HEK293T (cell line): ENCODE measurements at regions not wholly inside any gene's neighbourhood (a gene's known extent, or its start where the extent isn't known, plus 50 kb on each side); places are given as distances from the start of the nearest gene placed in this dataset.

Experiments
- CTCF ChIA-PET: fragments of 350-600 bp; formaldehyde crosslinking; extraction: SDS; loops from one replicate; lab custom pipeline; 2021; ENCODE audit warnings: antibody characterized with exemption, inconsistent platforms; lab: Yijun Ruan, JAX
- POLR2A ChIA-PET: fragments of 350-600 bp; formaldehyde crosslinking; extraction: SDS; loops from one replicate; lab custom pipeline; 2020; ENCODE audit warnings: antibody characterized with exemption, inconsistent platforms; lab: Yijun Ruan, JAX
- DNase-seq: peaks from one replicate; pipeline ENCODE4 v3.0.0; 2012; ENCODE audit warnings: mixed read lengths; ENCODE audit errors: extremely low spot score
- ARNT ChIP-seq: fragments of 450-650 bp; IDR thresholded peaks from 2 replicates; pipeline ENCODE4 v1.6.1; 2017; ENCODE audit warnings: mild to moderate bottlenecking
- BHLHE40 ChIP-seq: fragments of 450-650 bp; IDR thresholded peaks from 2 replicates; pipeline ENCODE4 v1.6.1; 2016; ENCODE audit warnings: mild to moderate bottlenecking, moderate library complexity, borderline replicate concordance
- CTBP1 ChIP-seq: fragments of 450-650 bp; IDR thresholded peaks from 2 replicates; pipeline ENCODE4 v1.6.1; 2016; ENCODE audit warnings: borderline replicate concordance
- ELF4 ChIP-seq: fragments of 450-650 bp; IDR thresholded peaks from 2 replicates; pipeline ENCODE4 v1.6.1; 2017; ENCODE audit warnings: antibody characterized with exemption
- FOXA1 ChIP-seq: fragments of 450-650 bp; IDR thresholded peaks from 2 replicates; pipeline ENCODE4 v1.6.1; 2016; ENCODE audit warnings: mild to moderate bottlenecking
- FOXK2 ChIP-seq: fragments of 450-650 bp; IDR thresholded peaks from 2 replicates; pipeline ENCODE4 v1.6.1; 2016; ENCODE audit warnings: mild to moderate bottlenecking
- FOXM1 ChIP-seq: fragments of 450-650 bp; IDR thresholded peaks from 2 replicates; pipeline ENCODE4 v1.6.1; 2017; ENCODE audit warnings: mild to moderate bottlenecking, borderline replicate concordance
- HDGF ChIP-seq: fragments of 450-650 bp; IDR thresholded peaks from 2 replicates; pipeline ENCODE4 v1.6.1; 2017; ENCODE audit warnings: antibody characterized with exemption, borderline replicate concordance
- L3MBTL2 ChIP-seq: fragments of 450-650 bp; conservative IDR thresholded peaks from 2 replicates; pipeline ENCODE4 v1.6.1; 2016; ENCODE audit warnings: mild to moderate bottlenecking
- LEF1 ChIP-seq: fragments of 450-650 bp; IDR thresholded peaks from 2 replicates; pipeline ENCODE4 v1.6.1; 2017; ENCODE audit warnings: mild to moderate bottlenecking, borderline replicate concordance
- NFRKB ChIP-seq: fragments of 450-650 bp; IDR thresholded peaks from 2 replicates; pipeline ENCODE4 v1.6.1; 2016; ENCODE audit warnings: mild to moderate bottlenecking, moderate library complexity
- PKNOX1 ChIP-seq: fragments of 450-650 bp; IDR thresholded peaks from 2 replicates; pipeline ENCODE4 v1.6.1; 2016
- SP1 ChIP-seq: fragments of 450-650 bp; IDR thresholded peaks from 2 replicates; pipeline ENCODE4 v1.6.1; 2017
- SUZ12 ChIP-seq: fragments of 450-650 bp; IDR thresholded peaks from 2 replicates; pipeline ENCODE4 v1.6.1; 2016; ENCODE audit warnings: mild to moderate bottlenecking
- TARDBP ChIP-seq: fragments of 450-650 bp; IDR thresholded peaks from 2 replicates; pipeline ENCODE4 v1.6.1; 2016
- ZNF384 ChIP-seq: fragments of 450-650 bp; IDR thresholded peaks from 2 replicates; pipeline ENCODE4 v1.6.1; 2016

- CTCF ChIA-PET = no interaction called here
- TF ChIP-seq NFRKB (no peak), FOXM1 (no peak), ELF4 (no peak), SUZ12 (no peak), HDGF (no peak), BHLHE40 (no peak), LEF1 (no peak), ARNT (no peak), FOXK2 (no peak)
- POLR2A ChIA-PET = no interaction called here
- DNase-seq = no peak
Observed at GRCh38 chr7:41252957-41253356, 449.9 kb downstream of the INHBA start.

- POLR2A ChIA-PET = no interaction called here
- DNase-seq = no peak
- no peak for TF ChIP-seq SUZ12
- TF ChIP-seq ZNF384 = no peak
- no peak for TF ChIP-seq CTBP1
- TF ChIP-seq BHLHE40 = no peak
- no peak for TF ChIP-seq FOXM1
- CTCF ChIA-PET = no interaction called here
Observed at GRCh38 chr7:41252551-41252950, 450.3 kb downstream of the INHBA start.

GRCh38 chr7:41247143-41247865, 455.6 kb downstream of the INHBA start:
- CTCF ChIA-PET = no interaction called here
- POLR2A ChIA-PET = no interaction called here
- DNase-seq = no peak
- TF ChIP-seq CTBP1 (peak; percentile 81; the same call in 1 of the 2 replicates), ELF4 (no peak), ARNT (peak; percentile 91), PKNOX1 (peak; percentile 77)

- CTCF ChIA-PET = no interaction called here
- POLR2A ChIA-PET = no interaction called here
- DNase-seq = no peak
- TF ChIP-seq TARDBP (no peak), ELF4 (no peak), L3MBTL2 (no peak), FOXM1 (no peak), LEF1 (no peak), HDGF (no peak), SP1 (no peak)
Observed at GRCh38 chr7:41245916-41246315, 457.0 kb downstream of the INHBA start.

GRCh38 chr7:41244246-41244645, 458.6 kb downstream of the INHBA start:
- TF ChIP-seq ZNF384 = no peak
- TF ChIP-seq SP1 = no peak
- no peak for TF ChIP-seq NFRKB
- no peak for TF ChIP-seq TARDBP
- DNase-seq = no peak
- POLR2A ChIA-PET = no interaction called here
- CTCF ChIA-PET = no interaction called here

- ChIA-PET CTCF (no interaction called here), POLR2A (no interaction called here)
- no peak for DNase-seq
- no peak for TF ChIP-seq PKNOX1
- no peak for TF ChIP-seq FOXA1
- no peak for TF ChIP-seq ARNT
- TF ChIP-seq HDGF = no peak
- no peak for TF ChIP-seq SUZ12
- no peak for TF ChIP-seq BHLHE40
- TF ChIP-seq ZNF384 = no peak
- TF ChIP-seq FOXK2 = no peak
- TF ChIP-seq L3MBTL2 = no peak
- no peak for TF ChIP-seq CTBP1
Observed at GRCh38 chr7:41241641-41242040, 461.2 kb downstream of the INHBA start.

GRCh38 chr7:41239596-41239995, 463.3 kb downstream of the INHBA start:
- no peak for TF ChIP-seq ZNF384
- no peak for TF ChIP-seq FOXA1
- no peak for TF ChIP-seq FOXM1
- TF ChIP-seq ARNT = no peak
- no peak for TF ChIP-seq TARDBP
- DNase-seq = no peak
- CTCF ChIA-PET = interaction anchor here (1.2 kb wide), 1 partner anchor 236 kb away, joined by 3 read pairs; no protein-coding TSS in a partner anchor
- POLR2A ChIA-PET = interaction anchor here (2.1 kb wide), 1 partner anchor 51 kb away, joined by 7 read pairs; no protein-coding TSS in a partner anchor

- ChIA-PET CTCF (interaction anchor here (1.2 kb wide), 1 partner anchor 236 kb away, joined by 3 read pairs; no protein-coding TSS in a partner anchor), POLR2A (interaction anchor here (2.1 kb wide), 1 partner anchor 50 kb away, joined by 7 read pairs; no protein-coding TSS in a partner anchor)
- DNase-seq = no peak
- no peak for TF ChIP-seq HDGF
Observed at GRCh38 chr7:41238851-41239331, 464.0 kb downstream of the INHBA start.
